OCI-LY7 (cell line): ENCODE measurements at regions not wholly inside any gene's neighbourhood (a gene's known extent, or its start where the extent isn't known, plus 50 kb on each side); places are given as distances from the start of the nearest gene placed in this dataset.

Experiments
- BruUV-seq: library from RNA; stranded (reverse); fragments of 400-500 nt; replicated peaks from 2 replicates; lab custom pipeline; 2021; lab: Mats Ljungman, UMichigan
- CTCF ChIA-PET: fragments of 300-600 bp; sonication (Branson Sonifier 250); formaldehyde crosslinking; loops from one replicate; lab custom pipeline; 2022; ENCODE audit warnings: antibody characterized with exemption; ENCODE audit not compliant: unreplicated experiment; lab: Charles Lee
- POLR2A ChIA-PET: fragments of 300-600 bp; sonication (Branson Sonifier 250); formaldehyde crosslinking; loops from one replicate; lab custom pipeline; 2022; ENCODE audit warnings: antibody characterized with exemption; lab: Charles Lee
- DNase-seq: peaks from one replicate; pipeline ENCODE4 v3.0.0-alpha.2; 2015; ENCODE audit warnings: low spot score
- H2AFZ ChIP-seq: fragments of 200-600 bp; sonication (generic), shearing (Covaris generic); 2 replicates; pipeline ENCODE4 v1.6.1; 2014; ENCODE audit warnings: mild to moderate bottlenecking, antibody characterized with exemption, low read length, moderate library complexity
- H3K27ac ChIP-seq: fragments of 200-600 bp; sonication (generic); 2 replicates; pipeline ENCODE4 v1.5.1; 2014; ENCODE audit warnings: mixed run types, low read depth, mild to moderate bottlenecking, moderate library complexity, low read length, inconsistent platforms; ENCODE audit not compliant: poor library complexity, severe bottlenecking
- H3K36me3 ChIP-seq: fragments of 200-600 bp; sonication (generic); 2 replicates; pipeline ENCODE4 v1.6.1; 2014; ENCODE audit warnings: mild to moderate bottlenecking, antibody characterized with exemption, low read length, moderate library complexity, mixed read lengths; ENCODE audit not compliant: insufficient read depth
- H3K4me1 ChIP-seq: fragments of 200-600 bp; sonication (generic); 2 replicates; pipeline ENCODE4 v1.5.1; 2014; ENCODE audit warnings: mild to moderate bottlenecking, low read length; ENCODE audit not compliant: insufficient read depth, poor library complexity, severe bottlenecking
- H3K4me2 ChIP-seq: fragments of 200-600 bp; sonication (generic); 2 replicates; pipeline ENCODE4 v1.6.1; 2014; ENCODE audit warnings: mild to moderate bottlenecking, low read length
- H3K4me3 ChIP-seq: fragments of 200-600 bp; sonication (generic); 2 replicates; pipeline ENCODE4 v1.5.1; 2014; ENCODE audit warnings: mild to moderate bottlenecking, low read depth, low read length; ENCODE audit not compliant: poor library complexity, severe bottlenecking
- H3K79me2 ChIP-seq: fragments of 200-600 bp; sonication (generic); 2 replicates; pipeline ENCODE4 v1.6.1; 2016; ENCODE audit warnings: low read depth, mild to moderate bottlenecking, low read length, moderate library complexity, mixed read lengths; ENCODE audit not compliant: insufficient read depth
- H3K9me2 ChIP-seq: fragments of 200-600 bp; sonication (generic); 2 replicates; pipeline ENCODE4 v1.6.1; 2016; ENCODE audit warnings: mild to moderate bottlenecking, low read length, mixed read lengths; ENCODE audit not compliant: insufficient read depth
- H3K9me3 ChIP-seq: fragments of 200-600 bp; sonication (generic); 2 replicates; pipeline ENCODE4 v1.6.1; 2014; ENCODE audit warnings: mild to moderate bottlenecking, mixed run types, low read length, mixed read lengths
- H4K20me1 ChIP-seq: fragments of 200-600 bp; sonication (generic); 2 replicates; pipeline ENCODE4 v1.6.1; 2014; ENCODE audit warnings: mild to moderate bottlenecking, antibody characterized with exemption, low read length, moderate library complexity, mixed read lengths; ENCODE audit not compliant: insufficient read depth
- EZH2phosphoT487 ChIP-seq: fragments of 200-600 bp; sonication (generic); IDR thresholded peaks from 2 replicates; pipeline ENCODE4 v1.6.1; 2018; ENCODE audit warnings: low read depth, borderline replicate concordance, mild to moderate bottlenecking, mixed run types, antibody characterized with exemption, low read length, moderate library complexity, mixed read lengths
- intact Hi-C: fragments of 100-400 bp; cut with micrococcal nuclease; formaldehyde crosslinking; loops from one replicate; pipeline ENCODE4 v1.10.0; 2022; ENCODE audit not compliant: unreplicated experiment
- TF ChIP-seq, protein P1 (sequence below): fragments of 200-600 bp; sonication (generic); conservative IDR thresholded peaks from 2 replicates; pipeline ENCODE4 v1.5.1; 2014; ENCODE audit warnings: mild to moderate bottlenecking, antibody characterized with exemption, low read length, moderate library complexity, mixed read lengths

DNA sequence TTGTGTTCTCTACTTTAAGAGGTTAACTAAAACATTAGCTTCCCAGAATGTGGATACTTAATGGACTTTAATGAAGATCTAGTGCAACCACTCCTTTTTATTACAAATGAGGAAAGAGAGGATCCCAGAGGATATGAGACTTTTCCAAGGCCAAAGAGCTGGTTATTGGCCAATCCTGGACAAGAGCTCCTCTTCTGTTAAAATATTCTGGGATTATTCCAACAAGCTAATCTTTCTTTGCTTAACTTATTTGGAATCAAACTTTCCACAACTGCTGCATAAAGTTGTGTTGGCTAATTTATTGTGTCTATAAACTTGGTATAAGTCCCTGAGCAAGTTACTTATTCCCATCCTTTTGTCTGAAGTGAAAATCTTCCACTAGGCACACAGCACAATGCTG is 174.2 kb upstream of the HCCS start:
- TF ChIP-seq, protein P1, sequence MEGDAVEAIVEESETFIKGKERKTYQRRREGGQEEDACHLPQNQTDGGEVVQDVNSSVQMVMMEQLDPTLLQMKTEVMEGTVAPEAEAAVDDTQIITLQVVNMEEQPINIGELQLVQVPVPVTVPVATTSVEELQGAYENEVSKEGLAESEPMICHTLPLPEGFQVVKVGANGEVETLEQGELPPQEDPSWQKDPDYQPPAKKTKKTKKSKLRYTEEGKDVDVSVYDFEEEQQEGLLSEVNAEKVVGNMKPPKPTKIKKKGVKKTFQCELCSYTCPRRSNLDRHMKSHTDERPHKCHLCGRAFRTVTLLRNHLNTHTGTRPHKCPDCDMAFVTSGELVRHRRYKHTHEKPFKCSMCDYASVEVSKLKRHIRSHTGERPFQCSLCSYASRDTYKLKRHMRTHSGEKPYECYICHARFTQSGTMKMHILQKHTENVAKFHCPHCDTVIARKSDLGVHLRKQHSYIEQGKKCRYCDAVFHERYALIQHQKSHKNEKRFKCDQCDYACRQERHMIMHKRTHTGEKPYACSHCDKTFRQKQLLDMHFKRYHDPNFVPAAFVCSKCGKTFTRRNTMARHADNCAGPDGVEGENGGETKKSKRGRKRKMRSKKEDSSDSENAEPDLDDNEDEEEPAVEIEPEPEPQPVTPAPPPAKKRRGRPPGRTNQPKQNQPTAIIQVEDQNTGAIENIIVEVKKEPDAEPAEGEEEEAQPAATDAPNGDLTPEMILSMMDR = no peak
- no peak for TF ChIP-seq EZH2phosphoT487
- H3K27ac ChIP-seq = no peak overlapping the region
- no peak overlapping the region for H2AFZ ChIP-seq
- CTCF ChIA-PET = no interaction called here
- H3K36me3 ChIP-seq = no peaks in the 10 kb centered on the region
- no peak overlapping the region for H3K4me3 ChIP-seq
- POLR2A ChIA-PET = interaction anchor here (0.9 kb wide), 1 partner anchor 14 kb away, joined by 3 read pairs; no protein-coding TSS in a partner anchor
- no peaks in the 10 kb centered on the region for H3K9me3 ChIP-seq
- BruUV-seq = no TSS peak
- no peaks in the 10 kb centered on the region for H3K9me2 ChIP-seq
- no peak overlapping the region for H3K4me2 ChIP-seq
- H3K4me1 ChIP-seq = no peaks in the 10 kb centered on the region
- H4K20me1 ChIP-seq = no peaks in the 10 kb centered on the region
- DNase-seq = no peak
- no peaks in the 10 kb centered on the region for H3K79me2 ChIP-seq
- intact Hi-C loops = no loop called here

DNA sequence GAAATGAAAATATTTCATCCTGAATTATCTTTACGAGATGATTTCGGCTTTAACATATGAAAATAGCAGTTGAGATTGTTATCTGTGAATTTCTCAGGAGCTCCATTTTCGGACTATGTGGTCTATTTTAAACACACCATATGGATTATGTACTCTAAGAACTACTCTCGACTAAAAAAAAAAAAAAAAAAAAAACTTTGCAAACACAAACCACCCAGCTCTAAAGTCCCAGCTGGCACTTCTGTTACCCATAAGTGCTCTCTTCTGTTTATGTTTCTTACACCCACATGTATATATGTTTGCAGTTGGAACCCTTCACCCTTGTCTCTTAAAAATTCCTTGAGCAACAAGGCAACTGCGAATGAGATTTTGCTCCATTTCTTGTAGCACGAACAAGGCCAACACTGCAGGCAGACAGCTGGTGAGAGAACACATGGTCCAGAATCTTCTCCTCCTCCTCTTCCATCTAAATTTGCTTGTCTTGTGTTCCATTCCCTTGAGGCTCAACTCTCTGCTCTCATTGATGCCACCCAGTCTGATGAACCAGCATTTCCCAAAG is 172.7 kb upstream of the HCCS start:
- Histone ChIP-seq H2AFZ (no peak overlapping the region), H3K36me3 (no peaks in the 10 kb centered on the region), H3K79me2 (no peaks in the 10 kb centered on the region), H3K27ac (no peak overlapping the region), H3K9me3 (no peaks in the 10 kb centered on the region), H3K4me1 (no peaks in the 10 kb centered on the region), H3K4me2 (no peak overlapping the region), H3K4me3 (no peak overlapping the region), H3K9me2 (no peaks in the 10 kb centered on the region), H4K20me1 (no peaks in the 10 kb centered on the region)
- ChIA-PET CTCF (no interaction called here), POLR2A (interaction anchor here (0.6 kb wide), 1 partner anchor 17 kb away, joined by 5 read pairs; no protein-coding TSS in a partner anchor)
- intact Hi-C loops = no loop called here
- no peak for DNase-seq
- no TSS peak for BruUV-seq
- no peak for TF ChIP-seq EZH2phosphoT487
- TF ChIP-seq, protein P1 = no peak

DNA sequence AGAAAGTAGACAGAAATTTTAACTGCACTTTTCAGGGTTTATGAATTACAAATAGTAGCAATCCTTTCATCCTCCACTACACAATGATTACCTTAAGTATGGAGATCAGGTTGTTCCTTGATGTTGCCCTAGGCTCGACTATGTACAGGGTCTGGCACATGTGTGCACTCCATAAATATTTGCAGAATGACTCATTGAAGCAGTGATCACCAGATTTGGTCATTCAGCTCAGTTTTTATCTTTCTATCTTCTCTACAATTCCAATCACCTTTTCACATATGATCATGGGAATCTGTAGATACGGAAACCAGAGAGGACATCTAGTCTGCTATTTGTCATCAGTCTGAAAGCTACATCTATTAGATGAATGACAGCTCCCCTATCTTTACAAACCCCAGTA is 171.7 kb upstream of the HCCS start:
- no peaks in the 10 kb centered on the region for H3K79me2 ChIP-seq
- ChIA-PET POLR2A (no interaction called here), CTCF (no interaction called here)
- no peak overlapping the region for H3K4me2 ChIP-seq
- no peaks in the 10 kb centered on the region for H3K9me3 ChIP-seq
- no peaks in the 10 kb centered on the region for H3K9me2 ChIP-seq
- H4K20me1 ChIP-seq = no peaks in the 10 kb centered on the region
- no peak overlapping the region for H3K4me3 ChIP-seq
- TF ChIP-seq, protein P1 = no peak
- no peak for TF ChIP-seq EZH2phosphoT487
- H3K27ac ChIP-seq = no peak overlapping the region
- H3K36me3 ChIP-seq = no peaks in the 10 kb centered on the region
- intact Hi-C loops = no loop called here
- no peak overlapping the region for H2AFZ ChIP-seq
- no peak for DNase-seq
- H3K4me1 ChIP-seq = no peaks in the 10 kb centered on the region
- no TSS peak for BruUV-seq
